ENCODE measurements at regions not wholly inside any gene's neighbourhood (a gene's known extent, or its start where the extent isn't known, plus 50 kb on each side); places are given as distances from the start of the nearest gene placed in this dataset.

GRCh38 chr5:97844797-97845196, 661.8 kb upstream of the RIOK2 start:
- Histone ChIP-seq H3K4me3 (no peak overlapping the region), H3K27ac (no peak overlapping the region), H3K9me3 (no peaks in the 10 kb centered on the region), H3K36me3 (no peaks in the 10 kb centered on the region), H3K4me1 (peaks cover under 1% of the 10 kb centered on the region), H3K27me3 (no peaks in the 10 kb centered on the region)
- TF ChIP-seq POLR2AphosphoS5 (IDR thresholded peaks at IDR 0.05; ENCODE audit: insufficient read depth in 1 of 2, low read depth in 1 of 2) (no peak), CTCF (IDR thresholded peaks at IDR 0.05) (no peak), POLR2A (IDR thresholded peaks at IDR 0.05) (no peak)
- DNase-seq (ENCODE audit: extremely low spot score in 2 of 2): no peak
- intact Hi-C loops (cut with DNase I): no loop called here

- TF ChIP-seq POLR2AphosphoS5 (IDR thresholded peaks at IDR 0.05; ENCODE audit: insufficient read depth in 1 of 2, low read depth in 1 of 2) (no peak), POLR2A (IDR thresholded peaks at IDR 0.05) (no peak), CTCF (IDR thresholded peaks at IDR 0.05) (no peak)
These were observed 663.6 kb upstream of the RIOK2 start for GRCh38 chr5:97846643-97847042.

GRCh38 chr5:97847920-97848631, 665.0 kb upstream of the RIOK2 start:
- no peaks in the 10 kb centered on the region for H3K27me3 ChIP-seq
- H3K9me3 ChIP-seq: no peaks in the 10 kb centered on the region
- H3K4me3 ChIP-seq: no peak overlapping the region
- TF ChIP-seq CTCF (IDR thresholded peaks at IDR 0.05): no peak
- TF ChIP-seq POLR2AphosphoS5 (IDR thresholded peaks at IDR 0.05; ENCODE audit: insufficient read depth in 1 of 2, low read depth in 1 of 2): no peak
- no peak for TF ChIP-seq POLR2A (IDR thresholded peaks at IDR 0.05)
- no peaks in the 10 kb centered on the region for H3K36me3 ChIP-seq
- H3K4me1 ChIP-seq: no peaks in the 10 kb centered on the region
- no peak overlapping the region for H3K27ac ChIP-seq
- no peak for DNase-seq (ENCODE audit: extremely low spot score in 2 of 2)
- intact Hi-C loops (cut with DNase I): no loop called here

More at GRCh38 chr5:97846643-97847042, 663.6 kb upstream of the RIOK2 start:
- Histone ChIP-seq H3K36me3 (no peaks in the 10 kb centered on the region), H3K9me3 (no peaks in the 10 kb centered on the region), H3K4me3 (no peak overlapping the region), H3K27ac (no peak overlapping the region), H3K27me3 (no peaks in the 10 kb centered on the region), H3K4me1 (no peaks in the 10 kb centered on the region)
- DNase-seq (ENCODE audit: extremely low spot score in 2 of 2): no peak
- intact Hi-C loops (cut with DNase I): no loop called here

- no peaks in the 10 kb centered on the region for H3K36me3 ChIP-seq
- no peak for DNase-seq (ENCODE audit: extremely low spot score in 2 of 2)
- H3K27ac ChIP-seq: no peak overlapping the region
- intact Hi-C loops (cut with DNase I): no loop called here
- no peaks in the 10 kb centered on the region for H3K4me1 ChIP-seq
- no peaks in the 10 kb centered on the region for H3K27me3 ChIP-seq
- no peak overlapping the region for H3K4me3 ChIP-seq
- no peaks in the 10 kb centered on the region for H3K9me3 ChIP-seq
- no peak for TF ChIP-seq POLR2A (IDR thresholded peaks at IDR 0.05)
- TF ChIP-seq POLR2AphosphoS5 (IDR thresholded peaks at IDR 0.05; ENCODE audit: insufficient read depth in 1 of 2, low read depth in 1 of 2): no peak
- no peak for TF ChIP-seq CTCF (IDR thresholded peaks at IDR 0.05)
These were observed 668.0 kb upstream of the RIOK2 start for GRCh38 chr5:97851036-97851435.
